HG03521 (cell line): ENCODE measurements at regions not wholly inside any gene's neighbourhood (a gene's known extent, or its start where the extent isn't known, plus 50 kb on each side); places are given as distances from the start of the nearest gene placed in this dataset.
"Not testable (repeated sequence)": the region's sequence is repeated elsewhere in the genome, so short reads cannot be mapped to it uniquely, and the experiment has no call there.

Source experiments
- ATAC-seq: cut with Tn5 transposase; IDR thresholded peaks from one replicate; pipeline ENCODE4 v1.9.1; 2021; ENCODE audit warnings: mild to moderate bottlenecking, moderate library complexity; ENCODE audit not compliant: unreplicated experiment

DNA sequence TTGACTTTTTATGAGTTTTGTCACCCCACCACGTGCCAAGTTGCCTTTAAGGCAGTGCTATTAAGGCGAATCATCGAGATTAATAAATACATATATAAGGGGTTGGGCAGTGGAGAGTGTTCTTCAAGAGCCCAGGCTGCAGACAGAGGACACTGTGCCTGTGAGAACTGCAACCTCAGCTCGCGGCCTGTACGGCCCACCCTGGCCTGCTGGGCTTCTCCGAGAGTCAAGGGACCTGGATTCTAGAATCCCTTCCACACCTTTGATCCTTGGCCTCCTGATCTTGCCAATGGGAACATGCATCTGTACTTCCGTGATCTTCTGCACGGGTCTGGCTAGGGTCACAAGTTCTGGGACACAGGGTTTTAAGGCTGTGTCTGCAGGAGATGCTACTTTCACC is 54.5 kb downstream of the IRX5 start:
- ATAC-seq = no peak

GRCh38 chr16:54985668-54986067 is 55.0 kb downstream of the IRX5 start:
- no peak for ATAC-seq

GRCh38 chr16:54986409-54986808 is 55.7 kb downstream of the IRX5 start:
- ATAC-seq = no peak

DNA sequence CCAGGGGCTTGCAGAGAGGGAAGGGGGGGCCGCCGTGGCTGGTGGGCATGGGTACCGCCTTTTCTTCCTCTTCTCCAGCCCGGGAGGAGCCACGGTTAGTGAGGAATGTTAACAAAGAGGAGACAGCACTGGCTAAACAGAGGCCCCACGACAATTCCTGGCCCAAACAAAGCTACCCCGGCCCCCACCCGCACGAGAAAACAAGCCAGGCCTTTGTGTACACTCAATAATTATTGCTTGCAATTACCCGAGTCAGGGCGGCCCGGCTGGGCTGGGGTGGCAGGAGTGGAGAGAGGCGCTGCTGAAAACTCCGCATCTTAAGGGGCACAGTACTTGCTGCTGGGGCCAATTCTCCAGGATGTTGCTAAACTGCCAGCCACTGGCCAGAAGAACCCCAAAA is 56.4 kb downstream of the IRX5 start:
- ATAC-seq = no peak

DNA sequence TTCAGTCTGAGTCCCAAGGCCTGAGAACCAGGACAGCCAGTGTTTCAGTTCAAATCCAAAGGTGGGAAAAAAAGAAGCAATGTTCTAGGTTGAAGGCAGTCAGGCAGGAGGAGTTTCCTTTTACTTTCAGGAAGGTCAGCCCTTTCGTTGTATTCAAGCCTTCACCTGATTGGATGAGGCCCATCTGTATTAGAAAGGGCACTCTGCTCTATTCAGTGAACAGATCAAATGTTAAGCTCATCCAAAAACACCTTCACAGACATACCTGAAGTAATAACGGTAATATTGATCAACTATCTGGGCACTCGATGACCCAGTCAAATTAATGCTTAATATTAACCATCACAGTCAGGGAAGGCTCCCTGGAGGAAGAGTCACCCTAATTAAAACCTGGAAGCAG is 60.9 kb downstream of the IRX5 start:
- no peak for ATAC-seq

- not testable (repeated sequence) for ATAC-seq
These were observed 61.3 kb downstream of the IRX5 start for GRCh38 chr16:54991946-54992345.

- ATAC-seq = no peak
These were observed 62.6 kb downstream of the IRX5 start for GRCh38 chr16:54993106-54993895.

GRCh38 chr16:54996186-54996585 is 65.5 kb downstream of the IRX5 start:
- no peak for ATAC-seq

GRCh38 chr16:54998834-54999233 is 68.2 kb downstream of the IRX5 start:
- ATAC-seq = no peak

DNA sequence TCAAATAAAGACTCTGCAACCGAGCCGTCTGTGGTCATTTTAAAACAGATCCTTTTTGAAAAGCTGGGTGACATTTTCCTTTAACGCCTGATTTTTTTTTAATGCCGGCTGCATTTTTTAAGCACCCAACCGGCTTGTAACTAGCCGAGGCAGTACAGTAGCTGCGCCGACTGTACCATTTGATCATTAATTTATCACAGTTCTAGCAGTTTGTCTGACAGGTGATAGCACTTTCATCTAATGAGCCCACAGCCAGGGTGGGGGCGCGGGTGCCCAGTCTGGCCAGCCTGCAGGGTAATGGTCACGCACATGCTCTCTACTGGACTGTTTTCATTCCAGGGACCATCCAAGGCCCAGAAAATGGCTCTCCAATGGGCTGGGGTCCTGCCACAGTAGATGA is 68.8 kb downstream of the IRX5 start:
- no peak for ATAC-seq

DNA sequence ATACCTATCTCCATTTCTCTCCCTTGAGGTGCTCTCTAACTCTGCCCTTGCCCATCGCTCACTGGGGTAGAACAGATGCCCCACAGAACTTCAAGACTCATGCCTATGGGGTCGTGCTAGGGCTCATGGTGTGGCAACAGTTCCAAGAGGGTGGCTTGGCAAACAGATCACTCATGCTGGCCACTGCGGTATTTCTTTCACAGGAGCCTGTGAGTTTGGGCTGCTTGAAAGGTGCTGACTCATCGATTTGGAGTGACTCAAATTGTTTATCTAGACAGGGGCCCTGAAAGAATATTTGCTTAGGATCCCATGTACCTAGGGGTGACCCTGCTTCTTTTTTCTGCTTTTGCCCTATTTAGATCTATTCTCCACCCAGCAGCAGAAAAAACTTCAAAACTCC is 69.9 kb downstream of the IRX5 start:
- no peak for ATAC-seq

DNA sequence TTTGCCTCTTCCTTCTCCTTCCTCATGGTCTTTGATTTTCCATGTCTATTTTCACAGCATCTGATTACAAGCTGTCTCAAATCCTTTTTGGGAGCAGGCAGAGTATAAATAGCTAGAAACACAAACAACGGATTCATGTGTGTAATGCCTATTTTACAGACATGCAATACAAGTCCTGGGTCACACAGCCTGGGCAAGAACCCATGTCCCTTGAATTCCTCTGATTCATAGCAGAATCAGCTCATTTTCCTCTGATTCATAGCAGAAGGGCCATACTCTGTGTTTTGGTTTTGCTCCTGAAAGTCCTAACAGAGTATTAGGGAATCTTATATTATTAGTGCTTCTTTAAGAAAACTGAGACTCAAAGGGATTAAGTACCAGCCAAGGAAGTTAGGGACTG is 71.3 kb downstream of the IRX5 start:
- no peak for ATAC-seq

- ATAC-seq = no peak
These were observed 71.8 kb downstream of the IRX5 start for GRCh38 chr16:55002419-55002818.

DNA sequence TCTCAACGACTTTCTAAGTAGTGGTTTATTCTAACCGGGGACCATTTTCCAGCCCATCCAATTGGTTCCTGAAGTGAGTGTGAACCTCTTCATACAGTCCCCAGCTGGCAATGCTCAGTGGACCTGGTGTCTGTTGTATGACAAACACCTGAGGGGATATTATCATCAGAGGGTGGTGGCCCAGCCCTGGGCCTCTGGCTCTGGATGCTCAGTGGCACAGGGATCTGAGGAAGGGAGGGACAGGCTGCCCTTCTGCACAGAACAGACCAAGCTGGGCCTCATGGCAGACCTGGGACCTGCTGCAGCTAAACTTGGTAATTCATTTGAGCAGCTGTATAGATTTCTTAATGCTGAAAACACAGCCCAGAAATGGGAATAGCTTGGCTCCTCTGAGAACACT is 72.6 kb downstream of the IRX5 start:
- ATAC-seq = no peak

DNA sequence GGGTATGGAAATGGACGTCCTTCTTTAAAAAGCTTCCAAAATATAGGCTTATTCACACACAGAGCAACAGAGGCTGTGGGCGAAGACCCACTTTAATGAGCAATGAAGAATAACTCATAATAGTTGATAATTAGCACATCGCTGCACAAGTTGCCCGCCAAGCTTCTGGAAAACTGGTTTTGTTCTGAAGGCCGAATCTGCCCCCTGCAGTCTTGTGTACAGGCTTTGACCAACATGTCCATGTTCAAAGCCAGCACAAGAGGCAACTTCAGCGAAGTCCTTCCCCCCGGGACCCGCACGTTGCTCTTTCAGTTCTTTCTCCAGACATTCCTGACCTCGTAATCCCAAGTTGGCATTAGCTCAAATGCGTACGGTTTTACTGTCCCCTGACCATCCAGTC is 73.3 kb downstream of the IRX5 start:
- ATAC-seq = no peak

GRCh38 chr16:55007504-55007903 is 76.8 kb downstream of the IRX5 start:
- no peak for ATAC-seq

DNA sequence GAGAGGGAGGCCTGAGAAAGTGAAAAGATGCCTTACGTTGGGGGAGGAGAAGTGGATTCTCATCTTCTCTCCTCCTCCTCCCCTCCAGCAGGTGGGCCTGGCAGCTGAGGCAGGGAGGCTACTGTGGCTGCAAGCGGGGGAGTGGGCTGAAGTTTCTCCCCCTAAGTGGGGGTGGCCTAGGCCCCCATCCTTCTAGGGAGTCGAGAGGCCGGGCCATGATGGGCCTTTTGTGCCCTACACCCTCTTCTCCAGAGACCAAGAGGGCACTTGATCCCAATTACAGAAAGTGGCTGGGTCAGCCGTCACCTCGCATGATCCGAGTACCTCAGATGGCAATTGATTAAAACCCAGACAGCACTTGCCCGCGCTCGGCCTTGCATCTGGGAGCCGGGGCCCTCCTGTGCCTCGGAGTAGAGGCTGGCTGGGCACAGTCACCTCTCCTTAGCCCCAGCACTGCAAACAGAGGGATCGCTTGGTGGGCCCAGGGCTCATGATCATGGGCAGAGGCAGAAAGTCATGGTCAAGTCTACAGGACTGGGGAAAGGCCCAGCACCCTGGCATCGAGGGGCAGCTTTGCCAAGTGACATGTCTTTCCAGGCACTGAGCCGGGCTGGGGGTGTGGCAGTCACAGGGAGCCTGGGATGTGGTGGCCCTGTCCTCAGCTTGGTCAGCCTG is 78.3 kb downstream of the IRX5 start:
- no peak for ATAC-seq

DNA sequence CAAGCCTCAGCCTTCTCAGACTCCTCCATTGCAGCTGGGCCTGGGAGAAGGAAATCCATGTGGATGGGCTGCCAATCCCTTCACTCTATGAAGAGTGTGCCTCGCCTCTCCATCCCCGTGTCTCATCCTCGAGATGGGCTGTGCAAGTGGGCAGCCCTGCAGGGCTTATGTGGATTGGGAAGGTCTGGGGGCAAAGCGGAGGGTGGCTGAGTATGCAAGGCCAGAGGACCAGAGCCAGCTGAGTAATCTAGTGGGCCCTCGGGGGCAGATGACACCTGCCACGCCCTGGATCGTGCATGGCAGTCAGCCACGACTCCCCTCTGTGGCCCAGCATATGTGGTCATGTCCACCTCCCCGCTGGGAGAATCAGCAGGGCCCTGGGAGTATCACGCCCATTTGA is 78.9 kb downstream of the IRX5 start:
- ATAC-seq = no peak

- no peak for ATAC-seq
These were observed 80.0 kb downstream of the IRX5 start for GRCh38 chr16:55010492-55011160.

DNA sequence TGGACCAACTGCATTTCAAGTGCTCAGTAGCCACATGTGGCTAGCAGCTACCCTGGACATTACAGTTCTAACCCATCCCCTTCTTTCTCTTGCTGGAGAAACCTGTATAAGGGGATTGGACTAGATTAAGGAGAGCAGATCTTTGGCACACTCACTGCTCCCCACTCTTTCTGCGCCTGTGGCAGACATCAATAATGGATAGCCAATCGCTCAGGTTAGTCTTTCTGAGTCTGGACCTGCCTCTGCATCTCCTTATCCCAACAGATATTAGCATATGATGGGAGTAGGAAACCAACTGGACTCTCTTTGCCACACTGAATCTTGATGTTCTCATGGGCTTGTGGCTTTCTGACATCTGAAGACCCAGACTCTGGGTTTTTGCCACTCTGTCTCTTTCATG is 81.7 kb downstream of the IRX5 start:
- ATAC-seq = no peak

DNA sequence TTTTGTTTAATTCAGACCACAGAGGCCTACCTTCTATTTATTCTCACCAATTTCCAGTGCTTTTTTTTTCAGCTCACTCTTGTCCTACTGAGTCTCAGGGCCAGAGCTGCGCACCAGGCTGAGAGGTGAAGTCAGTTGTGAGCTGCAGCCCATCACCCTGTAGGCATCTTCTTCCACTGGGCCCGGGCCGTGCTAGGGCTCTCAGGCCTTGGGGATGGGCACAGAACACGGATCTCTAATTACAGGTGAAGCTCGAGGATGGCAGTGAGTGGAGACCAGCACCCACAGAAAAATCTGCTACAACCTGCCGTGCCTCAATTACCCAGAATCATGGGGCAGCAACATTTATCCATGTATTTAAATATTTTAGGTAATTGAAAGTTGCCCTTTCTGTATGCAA is 82.1 kb downstream of the IRX5 start:
- no peak for ATAC-seq

DNA sequence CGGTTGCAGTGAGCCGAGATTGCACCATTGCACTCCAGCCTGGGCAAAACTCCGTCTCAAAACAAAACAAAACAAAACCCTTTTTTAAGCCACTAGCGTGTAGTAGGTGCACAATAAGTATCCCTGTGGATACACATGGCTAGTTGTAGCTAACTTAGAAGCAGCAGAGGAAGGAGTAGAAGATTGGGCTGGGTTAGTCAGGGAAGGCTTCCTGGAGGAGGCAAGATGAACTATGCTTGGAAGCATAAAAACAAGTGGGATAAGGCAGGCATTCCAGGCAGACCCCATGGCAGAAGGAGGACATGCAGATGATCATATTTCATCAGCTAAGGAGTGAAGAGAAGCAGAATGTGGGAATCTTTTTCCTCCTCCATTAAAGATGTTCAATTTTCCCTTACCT is 83.4 kb downstream of the IRX5 start:
- no peak for ATAC-seq
